ENCODE measurements at regions not wholly inside any gene's neighbourhood (a gene's known extent, or its start where the extent isn't known, plus 50 kb on each side); places are given as distances from the start of the nearest gene placed in this dataset.

- no peak for TF ChIP-seq CTCF (IDR thresholded peaks at IDR 0.05; ENCODE audit: low read depth, low read length, missing control alignments)
- DNase-seq (ENCODE audit: low read depth): no peak
- in situ Hi-C loops (cut with HindIII; ENCODE audit: low sequenced_read_pairs): no loop called here
- H3K4me3 ChIP-seq (ENCODE audit: low read depth, low read length): no peak overlapping the region
These were observed 553.4 kb downstream of the PLPP3 start for GRCh38 chr1:56025942-56026341.

GRCh38 chr1:56024155-56024554 lies 555.2 kb downstream of the PLPP3 start:
- TF ChIP-seq CTCF (IDR thresholded peaks at IDR 0.05; ENCODE audit: low read depth, low read length, missing control alignments): no peak
- in situ Hi-C loops (cut with HindIII; ENCODE audit: low sequenced_read_pairs): no loop called here

GRCh38 chr1:56019922-56020321 lies 559.4 kb downstream of the PLPP3 start:
- no peak for DNase-seq (ENCODE audit: low read depth)
- H3K4me3 ChIP-seq (ENCODE audit: low read depth, low read length): no peak overlapping the region
- no peak for TF ChIP-seq CTCF (IDR thresholded peaks at IDR 0.05; ENCODE audit: low read depth, low read length, missing control alignments)
- in situ Hi-C loops (cut with HindIII; ENCODE audit: low sequenced_read_pairs): no loop called here

More at GRCh38 chr1:56024155-56024554, 555.2 kb downstream of the PLPP3 start:
- DNase-seq (ENCODE audit: low read depth): no peak
- H3K4me3 ChIP-seq (ENCODE audit: low read depth, low read length): no peak overlapping the region

- no peak for DNase-seq (ENCODE audit: low read depth)
- in situ Hi-C loops (cut with HindIII; ENCODE audit: low sequenced_read_pairs): no loop called here
- H3K4me3 ChIP-seq (ENCODE audit: low read depth, low read length): no peak overlapping the region
- no peak for TF ChIP-seq CTCF (IDR thresholded peaks at IDR 0.05; ENCODE audit: low read depth, low read length, missing control alignments)
These were observed 559.9 kb downstream of the PLPP3 start for GRCh38 chr1:56019472-56019871.

- peak; percentile 8 for DNase-seq (ENCODE audit: low read depth)
- in situ Hi-C loops (cut with HindIII; ENCODE audit: low sequenced_read_pairs): no loop called here
- no peak overlapping the region for H3K4me3 ChIP-seq (ENCODE audit: low read depth, low read length)
- TF ChIP-seq CTCF (IDR thresholded peaks at IDR 0.05; ENCODE audit: low read depth, low read length, missing control alignments): no peak
These were observed 562.0 kb downstream of the PLPP3 start for GRCh38 chr1:56017336-56017735.

- H3K4me3 ChIP-seq (ENCODE audit: low read depth, low read length): no peak overlapping the region
- DNase-seq (ENCODE audit: low read depth): no peak
- in situ Hi-C loops (cut with HindIII; ENCODE audit: low sequenced_read_pairs): no loop called here
- no peak for TF ChIP-seq CTCF (IDR thresholded peaks at IDR 0.05; ENCODE audit: low read depth, low read length, missing control alignments)
These were observed 575.5 kb downstream of the PLPP3 start for GRCh38 chr1:56003846-56004245.

GRCh38 chr1:56002231-56002630 lies 577.1 kb downstream of the PLPP3 start:
- DNase-seq (ENCODE audit: low read depth): no peak
- no peak for TF ChIP-seq CTCF (IDR thresholded peaks at IDR 0.05; ENCODE audit: low read depth, low read length, missing control alignments)
- no peak overlapping the region for H3K4me3 ChIP-seq (ENCODE audit: low read depth, low read length)
- in situ Hi-C loops (cut with HindIII; ENCODE audit: low sequenced_read_pairs): no loop called here

Measured in astrocyte of the cerebellum (primary cell).